Activated naive CD4-positive, alpha-beta T cell treated with anti-CD3 and anti-CD28 coated beads, Interleukin-2, amount 50 U/mL, for 72 hours (primary cell): ENCODE measurements at regions not wholly inside any gene's neighbourhood (a gene's known extent, or its start where the extent isn't known, plus 50 kb on each side); places are given as distances from the start of the nearest gene placed in this dataset.

Experiments
- ATAC-seq, 2 donors: fragments of 150-1000 bp; cut with Tn5 transposase; 2 replicates each; pipeline ENCODE4 v1.10.0; 2021; ENCODE audit warnings: mild to moderate bottlenecking in 2 of 2, moderate library complexity in 2 of 2
- DNase-seq, 2 donors: peaks; one replicate each; pipeline ENCODE4 v3.0.0; 2021 to 2022; ENCODE audit warnings: low spot score in 2 of 2
- H3K27ac Mint-ChIP-seq, 2 donors: one replicate each; pipeline ENCODE4 v1.8.0; 2022; ENCODE audit warnings: mild to moderate bottlenecking in 2 of 2, mixed read lengths in 2 of 2
- H3K36me3 Mint-ChIP-seq, 2 donors: one replicate each; pipeline ENCODE4 v1.8.0; 2022; ENCODE audit warnings: mixed read lengths in 2 of 2
- H3K9me3 Mint-ChIP-seq, 2 donors: one replicate each; pipeline ENCODE4 v1.8.0; 2022; ENCODE audit warnings: mixed read lengths in 2 of 2

DNA sequence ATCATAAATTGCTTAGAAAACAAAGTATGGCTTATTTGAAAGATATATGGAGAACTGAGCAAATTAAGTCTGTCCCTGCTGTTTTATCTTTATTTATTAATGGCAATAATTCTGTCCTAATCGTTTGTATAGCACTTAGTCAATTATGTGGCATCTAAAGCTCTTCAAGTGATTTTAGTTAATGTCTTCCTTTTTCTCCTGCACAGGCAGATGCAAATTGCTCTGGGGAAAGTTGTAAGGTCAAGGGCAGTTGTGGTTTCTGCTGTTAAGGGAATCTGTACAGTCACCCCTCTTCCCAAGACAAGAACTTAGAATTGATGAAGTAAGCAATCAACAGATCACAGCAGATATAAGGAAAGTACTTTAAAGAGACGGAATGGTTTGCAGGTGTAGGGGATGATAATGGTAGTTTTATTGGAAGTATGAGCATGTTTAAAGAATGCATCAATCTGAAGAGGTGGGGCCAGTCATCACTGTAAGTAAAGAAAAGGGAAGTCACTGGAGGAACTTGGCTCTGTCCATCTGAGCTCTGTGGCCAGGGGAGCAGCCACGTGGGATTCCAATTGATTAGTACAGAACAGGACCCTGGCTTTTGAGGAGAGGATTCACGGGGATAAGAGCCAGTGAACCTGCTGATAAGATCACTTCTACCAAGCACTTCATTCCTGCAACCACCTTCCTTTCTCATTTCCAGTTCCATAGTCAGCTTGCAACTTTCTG lies 116.0 kb upstream of the KCNJ6 start:
- DNase-seq: no peak
- H3K36me3 Mint-ChIP-seq: no peaks in the 10 kb centered on the region
- no peaks in the 10 kb centered on the region for H3K9me3 Mint-ChIP-seq
- ATAC-seq: no peak
- no peak overlapping the region for H3K27ac Mint-ChIP-seq

DNA sequence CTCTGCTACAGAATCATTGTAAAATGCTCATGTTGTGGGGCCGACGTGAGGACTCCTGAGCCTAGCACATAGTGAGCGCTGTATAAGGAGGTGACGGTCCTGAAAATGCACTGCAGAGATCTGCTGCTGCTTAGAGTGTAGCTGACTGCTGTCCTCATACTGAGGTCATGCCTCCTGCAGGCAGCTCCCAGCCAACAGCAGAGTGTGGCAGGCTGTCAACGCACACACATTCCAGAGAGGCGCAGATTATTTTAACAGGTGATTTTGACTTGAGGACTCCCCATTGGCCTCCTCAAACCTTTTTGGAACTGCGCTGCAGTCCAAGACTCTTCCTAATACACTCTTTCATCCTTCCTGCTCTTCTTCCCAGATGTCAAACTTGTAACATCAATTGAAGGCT lies 119.8 kb upstream of the KCNJ6 start:
- no peaks in the 10 kb centered on the region for H3K36me3 Mint-ChIP-seq
- no peaks in the 10 kb centered on the region for H3K9me3 Mint-ChIP-seq
- no peak for DNase-seq
- no peak for ATAC-seq
- no peak overlapping the region for H3K27ac Mint-ChIP-seq

GRCh38 chr21:38037416-38037815 lies 121.2 kb upstream of the KCNJ6 start:
- ATAC-seq (no peak), DNase-seq (no peak)
- no peak overlapping the region for H3K27ac Mint-ChIP-seq
- H3K36me3 Mint-ChIP-seq: no peaks in the 10 kb centered on the region
- no peaks in the 10 kb centered on the region for H3K9me3 Mint-ChIP-seq

DNA sequence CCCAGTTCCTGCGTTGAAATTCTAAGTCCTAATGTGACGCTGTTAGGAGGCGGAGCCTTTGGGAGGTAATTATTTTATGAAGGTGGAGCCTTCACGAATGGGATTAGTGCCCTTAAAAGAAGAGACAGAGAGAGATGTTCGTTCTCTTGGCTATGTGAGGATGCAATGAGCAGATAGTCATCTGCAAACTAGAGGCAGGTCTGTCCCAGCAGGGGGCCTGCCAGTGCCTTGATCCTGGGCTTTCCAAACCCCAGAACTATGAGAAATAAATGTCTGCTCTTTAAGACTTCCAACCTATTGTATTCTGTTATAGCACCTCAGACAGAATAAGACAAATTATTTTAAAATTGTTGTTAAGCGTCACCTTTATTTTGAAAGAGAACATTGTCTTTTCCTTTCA lies 123.1 kb upstream of the KCNJ6 start:
- H3K36me3 Mint-ChIP-seq: no peaks in the 10 kb centered on the region
- ATAC-seq: no peak
- no peak for DNase-seq
- H3K9me3 Mint-ChIP-seq: no peaks in the 10 kb centered on the region
- no peak overlapping the region for H3K27ac Mint-ChIP-seq

- ATAC-seq (no peak), DNase-seq (no peak)
- Mint-ChIP-seq H3K36me3 (no peaks in the 10 kb centered on the region), H3K9me3 (no peaks in the 10 kb centered on the region), H3K27ac (no peak overlapping the region)
These were observed 123.6 kb upstream of the KCNJ6 start for GRCh38 chr21:38039841-38040240.

DNA sequence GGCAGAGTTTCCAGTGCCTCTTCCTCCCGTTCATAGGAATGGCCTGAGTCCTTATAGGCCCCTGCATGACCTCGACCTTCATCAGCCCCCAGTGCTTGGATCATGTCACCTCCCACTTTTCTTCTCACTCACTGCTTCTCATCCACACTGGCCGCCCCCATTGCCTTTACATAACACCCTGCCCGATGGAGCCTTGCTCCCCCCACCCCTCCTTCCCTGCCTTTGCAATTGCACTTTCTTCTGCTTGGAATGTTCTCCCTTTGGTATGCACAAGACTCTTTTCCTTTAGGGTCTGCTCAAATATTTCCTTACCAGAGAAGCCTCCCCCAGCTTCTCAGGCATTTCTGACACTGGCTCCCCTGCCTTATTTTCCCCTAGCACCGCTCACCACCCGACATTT lies 125.2 kb upstream of the KCNJ6 start:
- Mint-ChIP-seq H3K36me3 (no peaks in the 10 kb centered on the region), H3K9me3 (peaks cover 0 to 9% of the 10 kb centered on the region in 2 donors), H3K27ac (no peak overlapping the region)
- ATAC-seq (no peak), DNase-seq (no peak)

DNA sequence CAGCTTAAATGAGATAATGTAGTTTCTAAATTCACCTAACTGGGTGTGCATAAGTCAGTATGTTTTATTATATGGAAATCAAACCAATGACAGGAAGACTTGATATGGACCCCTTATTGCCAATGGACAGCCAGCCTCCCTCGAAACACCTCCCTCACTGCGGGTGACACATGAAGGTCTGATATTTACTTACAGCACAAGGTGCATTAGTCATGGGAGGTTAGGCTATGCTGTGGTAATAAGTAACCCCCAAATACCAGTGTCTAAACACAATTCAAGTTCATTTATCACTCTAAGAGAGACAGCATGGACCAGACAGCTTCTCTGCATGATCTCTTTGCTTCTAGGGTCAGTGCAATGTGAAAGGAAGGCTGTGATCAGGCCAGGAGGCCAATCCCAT lies 126.0 kb upstream of the KCNJ6 start:
- DNase-seq: no peak
- no peak for ATAC-seq
- no peaks in the 10 kb centered on the region for H3K36me3 Mint-ChIP-seq
- no peak overlapping the region for H3K27ac Mint-ChIP-seq
- peaks cover 0 to 9% of the 10 kb centered on the region in 2 donors for H3K9me3 Mint-ChIP-seq

DNA sequence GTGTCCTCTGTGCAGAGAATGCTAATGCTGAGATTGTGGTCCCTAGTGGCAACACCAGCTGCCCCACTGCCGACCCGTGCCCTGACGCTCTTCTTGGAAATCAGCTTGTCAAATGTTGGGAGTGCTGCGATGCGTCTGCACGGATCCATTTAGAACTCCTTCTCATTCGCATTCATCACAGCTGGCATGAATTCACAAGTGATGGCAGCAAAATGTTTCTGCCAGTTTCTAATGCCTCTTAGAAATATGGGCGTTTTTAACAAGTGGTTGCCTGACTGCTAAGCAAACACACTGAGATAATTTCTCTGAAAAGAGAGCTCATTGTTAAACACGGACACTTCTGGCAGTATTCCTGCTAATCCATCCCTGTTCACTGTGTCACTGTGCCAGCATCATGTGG lies 131.9 kb upstream of the KCNJ6 start:
- Mint-ChIP-seq H3K36me3 (no peaks in the 10 kb centered on the region), H3K27ac (no peak overlapping the region), H3K9me3 (peaks cover 0 to 9% of the 10 kb centered on the region in 2 donors)
- no peak for ATAC-seq
- DNase-seq: no peak

DNA sequence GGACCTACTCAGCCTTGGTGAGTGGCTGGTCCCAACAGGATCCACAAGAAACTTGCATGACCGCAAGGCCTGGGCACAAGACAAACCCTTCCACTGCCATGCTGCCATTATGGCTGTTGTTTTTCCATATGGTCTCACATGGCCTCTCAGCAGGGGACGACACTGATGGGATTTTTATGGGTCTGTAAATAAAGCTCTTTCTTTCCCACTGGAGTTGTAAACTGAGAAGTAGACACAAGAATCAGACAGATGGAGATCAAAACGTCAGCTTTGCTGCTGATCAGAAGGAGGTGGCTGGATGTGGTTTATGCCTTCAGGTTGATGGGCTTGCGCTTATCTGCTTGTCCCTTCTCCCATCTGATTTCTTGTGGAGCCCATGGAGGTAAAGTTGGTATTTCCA lies 138.1 kb upstream of the KCNJ6 start:
- DNase-seq (no peak), ATAC-seq (no peak)
- peaks cover 0 to 8% of the 10 kb centered on the region in 2 donors for H3K9me3 Mint-ChIP-seq

DNA sequence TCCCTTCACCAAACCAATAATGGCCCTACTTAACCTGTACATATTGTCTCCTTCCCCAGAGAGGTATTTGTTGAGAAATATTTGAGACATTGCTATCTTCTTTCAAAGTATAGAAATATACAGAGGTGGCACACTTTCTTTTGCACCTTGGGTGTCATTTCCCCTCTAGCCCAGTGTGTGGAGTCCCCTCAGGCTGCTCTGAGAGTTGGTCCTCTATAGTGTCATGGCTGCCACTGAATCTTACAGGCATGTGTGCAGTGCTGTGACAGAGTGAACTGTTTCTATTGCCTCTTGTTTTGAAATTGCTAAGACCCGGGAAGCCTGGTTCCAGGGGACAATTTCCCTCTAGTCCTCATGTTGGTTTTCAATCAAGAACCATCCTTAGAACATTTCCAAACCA lies 140.2 kb upstream of the KCNJ6 start:
- DNase-seq: no peak
- Mint-ChIP-seq H3K9me3 (peaks cover 0 to 11% of the 10 kb centered on the region in 2 donors), H3K36me3 (no peaks in the 10 kb centered on the region), H3K27ac (no peak overlapping the region)
- ATAC-seq: no peak

More for the DNA sequence above, 138.1 kb upstream of the KCNJ6 start:
- Mint-ChIP-seq H3K27ac (no peak overlapping the region), H3K36me3 (no peaks in the 10 kb centered on the region)

DNA sequence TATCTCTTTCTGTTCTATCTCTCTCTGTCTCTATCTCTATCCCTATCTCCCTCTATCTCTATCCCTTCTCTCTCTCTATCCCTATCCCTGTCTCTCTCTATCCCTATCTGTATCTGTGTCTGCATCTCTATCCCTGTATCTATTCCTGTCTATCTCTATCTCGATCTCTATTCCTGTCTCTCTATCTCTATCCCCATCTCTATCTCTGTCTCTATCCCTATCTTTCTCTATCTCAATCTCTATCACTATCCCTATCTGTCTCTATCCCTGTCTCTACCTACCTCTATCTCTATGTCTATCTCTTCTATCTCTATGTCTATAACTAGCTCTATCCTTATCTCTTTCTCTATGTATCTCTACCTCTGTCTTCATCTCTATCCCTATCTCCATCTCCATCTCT lies 141.4 kb upstream of the KCNJ6 start:
- Mint-ChIP-seq H3K9me3 (peaks cover 0 to 11% of the 10 kb centered on the region in 2 donors), H3K27ac (no peak overlapping the region), H3K36me3 (no peaks in the 10 kb centered on the region)
- ATAC-seq (no peak), DNase-seq (no peak)

- Mint-ChIP-seq H3K27ac (no peak overlapping the region), H3K36me3 (no peaks in the 10 kb centered on the region), H3K9me3 (peaks cover 0 to 11% of the 10 kb centered on the region in 2 donors)
- ATAC-seq (no peak), DNase-seq (no peak)
These were observed 144.3 kb upstream of the KCNJ6 start for GRCh38 chr21:38060533-38060932.

- ATAC-seq: no peak
- peaks cover 0 to under 1% of the 10 kb centered on the region in 2 donors for H3K36me3 Mint-ChIP-seq
- peaks cover 0 to 8% of the 10 kb centered on the region in 2 donors for H3K9me3 Mint-ChIP-seq
- no peak for DNase-seq
- H3K27ac Mint-ChIP-seq: no peak overlapping the region
These were observed 151.0 kb upstream of the KCNJ6 start for GRCh38 chr21:38067086-38067739.

GRCh38 chr21:38072489-38072888 lies 156.2 kb upstream of the KCNJ6 start:
- no peak for DNase-seq
- no peak overlapping the region for H3K27ac Mint-ChIP-seq
- peaks cover 0 to 15% of the 10 kb centered on the region in 2 donors for H3K9me3 Mint-ChIP-seq

DNA sequence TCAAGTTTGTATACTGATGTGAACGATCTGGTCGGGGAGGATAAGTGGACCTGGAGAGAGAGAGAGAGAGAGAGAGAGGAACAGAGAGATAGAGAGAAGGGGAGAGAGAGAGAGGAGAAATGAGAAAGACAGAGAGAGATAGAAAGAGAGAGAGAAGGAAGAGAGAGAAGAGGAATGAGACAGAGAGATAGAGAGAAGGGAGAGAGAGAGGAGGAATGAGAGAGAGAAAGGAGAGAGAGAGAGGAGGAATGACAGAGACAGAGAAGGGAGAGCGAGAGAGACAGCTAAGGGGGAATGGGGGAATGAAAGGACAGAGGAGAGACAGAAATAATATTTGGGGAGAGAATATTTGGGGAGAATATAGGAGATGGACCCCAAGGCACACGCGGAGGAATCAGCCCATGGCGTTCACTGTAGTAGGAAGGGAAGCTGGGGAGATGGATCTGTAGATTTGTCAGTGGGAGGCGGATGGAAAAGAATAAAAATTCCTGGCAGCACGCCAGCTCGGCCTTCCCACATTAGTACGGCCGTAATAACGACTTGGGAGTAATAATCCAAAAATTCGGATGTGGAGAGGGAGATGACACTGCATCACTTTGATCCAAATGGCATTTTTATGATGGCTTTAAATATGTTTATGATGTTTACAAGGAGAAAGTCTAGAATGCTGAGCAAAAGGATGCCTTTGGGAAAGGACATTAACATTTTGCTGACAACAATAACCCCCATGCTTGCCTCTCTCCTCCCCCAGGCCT lies 159.8 kb upstream of the KCNJ6 start:
- Mint-ChIP-seq H3K27ac (no peak overlapping the region), H3K36me3 (peaks cover 0 to 4% of the 10 kb centered on the region in 2 donors), H3K9me3 (peaks cover 0 to 11% of the 10 kb centered on the region in 2 donors)
- ATAC-seq (no peak), DNase-seq (no peak)

More at GRCh38 chr21:38072489-38072888, 156.2 kb upstream of the KCNJ6 start:
- H3K36me3 Mint-ChIP-seq: peaks cover 0 to 4% of the 10 kb centered on the region in 2 donors
- ATAC-seq: no peak

GRCh38 chr21:38077569-38077968 lies 161.3 kb upstream of the KCNJ6 start:
- Mint-ChIP-seq H3K36me3 (peaks cover 0 to under 1% of the 10 kb centered on the region in 2 donors), H3K27ac (no peak overlapping the region), H3K9me3 (peaks cover 0 to 7% of the 10 kb centered on the region in 2 donors)
- no peak for ATAC-seq
- no peak for DNase-seq

DNA sequence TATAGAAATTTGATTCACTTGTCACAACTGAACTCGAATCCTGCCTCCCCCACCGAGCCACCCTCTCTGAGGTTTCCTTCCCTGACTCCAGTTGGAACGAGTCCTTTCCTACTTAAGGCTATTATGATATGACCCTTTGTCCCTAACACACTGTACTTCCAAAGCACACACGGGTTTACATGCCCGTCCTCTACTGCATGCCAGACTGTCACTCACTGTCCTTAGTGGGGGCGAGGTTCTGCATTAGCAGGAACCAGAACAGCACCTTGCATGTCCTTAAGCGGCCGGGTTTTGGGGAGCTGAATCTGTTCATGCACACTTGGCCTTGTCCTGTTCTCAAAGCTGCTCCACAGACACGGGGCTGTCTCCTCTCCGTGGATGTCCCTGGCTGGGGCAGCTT lies 164.6 kb upstream of the KCNJ6 start:
- ATAC-seq (no peak), DNase-seq (no peak)
- Mint-ChIP-seq H3K9me3 (no peaks in the 10 kb centered on the region), H3K36me3 (no peaks in the 10 kb centered on the region), H3K27ac (no peak overlapping the region)
